ENCODE measurements at regions not wholly inside any gene's neighbourhood (a gene's known extent, or its start where the extent isn't known, plus 50 kb on each side); places are given as distances from the start of the nearest gene placed in this dataset.

DNA sequence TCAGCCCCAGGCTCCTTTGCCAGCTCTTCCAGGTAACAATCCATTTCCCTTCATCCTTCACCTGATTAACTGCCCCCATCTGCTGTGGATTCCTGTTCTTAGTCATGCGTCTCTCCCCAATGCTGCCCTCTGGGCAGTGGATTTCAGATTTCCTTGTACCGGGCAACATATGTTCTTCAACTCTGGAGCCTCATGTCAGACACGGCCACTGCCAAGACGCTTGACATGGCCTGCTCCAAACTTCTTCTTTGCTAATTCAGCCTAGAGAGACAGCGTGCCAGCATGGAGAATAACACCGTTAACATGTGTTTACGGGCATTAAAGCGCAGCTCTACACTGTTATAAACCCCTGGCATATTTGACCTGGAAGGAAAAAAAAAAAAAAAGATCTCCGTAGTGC, 1035.1 kb upstream of the NR2F2 start:
- TF ChIP-seq, protein P1, sequence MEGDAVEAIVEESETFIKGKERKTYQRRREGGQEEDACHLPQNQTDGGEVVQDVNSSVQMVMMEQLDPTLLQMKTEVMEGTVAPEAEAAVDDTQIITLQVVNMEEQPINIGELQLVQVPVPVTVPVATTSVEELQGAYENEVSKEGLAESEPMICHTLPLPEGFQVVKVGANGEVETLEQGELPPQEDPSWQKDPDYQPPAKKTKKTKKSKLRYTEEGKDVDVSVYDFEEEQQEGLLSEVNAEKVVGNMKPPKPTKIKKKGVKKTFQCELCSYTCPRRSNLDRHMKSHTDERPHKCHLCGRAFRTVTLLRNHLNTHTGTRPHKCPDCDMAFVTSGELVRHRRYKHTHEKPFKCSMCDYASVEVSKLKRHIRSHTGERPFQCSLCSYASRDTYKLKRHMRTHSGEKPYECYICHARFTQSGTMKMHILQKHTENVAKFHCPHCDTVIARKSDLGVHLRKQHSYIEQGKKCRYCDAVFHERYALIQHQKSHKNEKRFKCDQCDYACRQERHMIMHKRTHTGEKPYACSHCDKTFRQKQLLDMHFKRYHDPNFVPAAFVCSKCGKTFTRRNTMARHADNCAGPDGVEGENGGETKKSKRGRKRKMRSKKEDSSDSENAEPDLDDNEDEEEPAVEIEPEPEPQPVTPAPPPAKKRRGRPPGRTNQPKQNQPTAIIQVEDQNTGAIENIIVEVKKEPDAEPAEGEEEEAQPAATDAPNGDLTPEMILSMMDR (conservative IDR thresholded peaks at IDR 0.05 in 1 of 2, IDR thresholded peaks at IDR 0.05 in 1 of 2; ENCODE audit: low read depth in 1 of 2, low read length in 2 of 2), result no peak
- TF ChIP-seq EZH2 (IDR thresholded peaks at IDR 0.05; ENCODE audit: low read length, missing control alignments), result no peak

All from fibroblast of lung (primary cell).